ENCODE measurements at regions not wholly inside any gene's neighbourhood (a gene's known extent, or its start where the extent isn't known, plus 50 kb on each side); places are given as distances from the start of the nearest gene placed in this dataset.

GRCh38 chr6:14616656-14617055 lies 499.1 kb downstream of the CD83 start (continued):
- TF ChIP-seq, protein P1, sequence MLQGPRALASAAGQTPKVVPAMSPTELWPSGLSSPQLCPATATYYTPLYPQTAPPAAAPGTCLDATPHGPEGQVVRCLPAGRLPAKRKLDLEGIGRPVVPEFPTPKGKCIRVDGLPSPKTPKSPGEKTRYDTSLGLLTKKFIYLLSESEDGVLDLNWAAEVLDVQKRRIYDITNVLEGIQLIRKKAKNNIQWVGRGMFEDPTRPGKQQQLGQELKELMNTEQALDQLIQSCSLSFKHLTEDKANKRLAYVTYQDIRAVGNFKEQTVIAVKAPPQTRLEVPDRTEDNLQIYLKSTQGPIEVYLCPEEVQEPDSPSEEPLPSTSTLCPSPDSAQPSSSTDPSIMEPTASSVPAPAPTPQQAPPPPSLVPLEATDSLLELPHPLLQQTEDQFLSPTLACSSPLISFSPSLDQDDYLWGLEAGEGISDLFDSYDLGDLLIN (CRISPR knock-in tag; IDR thresholded peaks at IDR 0.05; ENCODE audit: borderline replicate concordance) = no peak
- TF ChIP-seq SAFB2 (CRISPR knock-in tag; IDR thresholded peaks at IDR 0.05; ENCODE audit: borderline replicate concordance, low read depth) (no peak), ZNF720 (CRISPR knock-in tag; IDR thresholded peaks at IDR 0.05) (no peak), ZNF709 (CRISPR knock-in tag; IDR thresholded peaks at IDR 0.05) (no peak)

DNA sequence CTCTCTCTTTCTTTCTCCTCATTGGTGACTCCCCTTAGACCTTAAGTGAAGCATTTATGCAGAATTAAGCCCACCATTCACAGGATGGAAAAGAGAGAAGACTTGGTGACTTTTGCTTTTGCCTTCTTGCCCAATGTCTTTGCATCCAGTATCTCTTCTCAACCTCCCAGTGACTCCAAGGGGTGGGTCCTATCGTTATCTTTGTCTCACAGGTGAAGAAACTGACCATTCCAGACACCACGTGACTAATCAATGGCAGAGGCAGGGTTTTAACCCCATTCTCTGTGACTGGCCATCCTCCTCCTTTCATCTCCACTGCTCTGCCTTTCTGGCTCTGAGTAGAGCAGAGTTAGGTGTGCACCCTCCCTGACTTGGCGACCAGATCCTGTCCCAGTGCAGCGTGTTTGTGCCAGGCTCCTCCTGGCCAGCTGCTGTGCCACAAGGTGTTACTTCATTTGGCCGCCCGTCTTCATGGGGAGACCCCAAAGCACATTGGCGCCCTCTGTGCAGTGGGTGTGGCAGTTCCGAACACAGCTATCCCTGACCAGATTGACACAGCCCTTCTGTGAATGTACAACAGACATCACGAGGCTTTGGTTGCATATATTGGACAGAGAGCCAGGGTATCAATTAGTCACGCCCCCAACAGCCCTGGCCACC lies 501.3 kb downstream of the CD83 start:
- no TSS peak for BruUV-seq (replicated peaks)
- in situ Hi-C loops (cut with HindIII; ENCODE audit: extremely low pct_ligation_motif_present, low pct_unique_long_range_greater_than_20kb) = no loop called here
- TF ChIP-seq ZNF280D (CRISPR knock-in tag; IDR thresholded peaks at IDR 0.05) (no peak), CERS6 (CRISPR knock-in tag; IDR thresholded peaks at IDR 0.05) (no peak), ZNF547 (CRISPR knock-in tag; IDR thresholded peaks at IDR 0.05) (no peak)
- TF ChIP-seq, protein P2, sequence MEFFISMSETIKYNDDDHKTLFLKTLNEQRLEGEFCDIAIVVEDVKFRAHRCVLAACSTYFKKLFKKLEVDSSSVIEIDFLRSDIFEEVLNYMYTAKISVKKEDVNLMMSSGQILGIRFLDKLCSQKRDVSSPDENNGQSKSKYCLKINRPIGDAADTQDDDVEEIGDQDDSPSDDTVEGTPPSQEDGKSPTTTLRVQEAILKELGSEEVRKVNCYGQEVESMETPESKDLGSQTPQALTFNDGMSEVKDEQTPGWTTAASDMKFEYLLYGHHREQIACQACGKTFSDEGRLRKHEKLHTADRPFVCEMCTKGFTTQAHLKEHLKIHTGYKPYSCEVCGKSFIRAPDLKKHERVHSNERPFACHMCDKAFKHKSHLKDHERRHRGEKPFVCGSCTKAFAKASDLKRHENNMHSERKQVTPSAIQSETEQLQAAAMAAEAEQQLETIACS (CRISPR knock-in tag; IDR thresholded peaks at IDR 0.05) = no peak
- TF ChIP-seq, protein P3, sequence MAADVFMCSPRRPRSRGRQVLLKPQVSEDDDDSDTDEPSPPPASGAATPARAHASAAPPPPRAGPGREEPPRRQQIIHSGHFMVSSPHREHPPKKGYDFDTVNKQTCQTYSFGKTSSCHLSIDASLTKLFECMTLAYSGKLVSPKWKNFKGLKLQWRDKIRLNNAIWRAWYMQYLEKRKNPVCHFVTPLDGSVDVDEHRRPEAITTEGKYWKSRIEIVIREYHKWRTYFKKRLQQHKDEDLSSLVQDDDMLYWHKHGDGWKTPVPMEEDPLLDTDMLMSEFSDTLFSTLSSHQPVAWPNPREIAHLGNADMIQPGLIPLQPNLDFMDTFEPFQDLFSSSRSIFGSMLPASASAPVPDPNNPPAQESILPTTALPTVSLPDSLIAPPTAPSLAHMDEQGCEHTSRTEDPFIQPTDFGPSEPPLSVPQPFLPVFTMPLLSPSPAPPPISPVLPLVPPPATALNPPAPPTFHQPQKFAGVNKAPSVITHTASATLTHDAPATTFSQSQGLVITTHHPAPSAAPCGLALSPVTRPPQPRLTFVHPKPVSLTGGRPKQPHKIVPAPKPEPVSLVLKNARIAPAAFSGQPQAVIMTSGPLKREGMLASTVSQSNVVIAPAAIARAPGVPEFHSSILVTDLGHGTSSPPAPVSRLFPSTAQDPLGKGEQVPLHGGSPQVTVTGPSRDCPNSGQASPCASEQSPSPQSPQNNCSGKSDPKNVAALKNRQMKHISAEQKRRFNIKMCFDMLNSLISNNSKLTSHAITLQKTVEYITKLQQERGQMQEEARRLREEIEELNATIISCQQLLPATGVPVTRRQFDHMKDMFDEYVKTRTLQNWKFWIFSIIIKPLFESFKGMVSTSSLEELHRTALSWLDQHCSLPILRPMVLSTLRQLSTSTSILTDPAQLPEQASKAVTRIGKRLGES (CRISPR knock-in tag; IDR thresholded peaks at IDR 0.05; ENCODE audit: borderline replicate concordance) = no peak

More for the DNA sequence above, 501.3 kb downstream of the CD83 start:
- no peaks in the 10 kb centered on the region for H3K36me3 ChIP-seq (replicated peaks in 1 of 2; ENCODE audit: control insufficient read depth in 1 of 2, insufficient read depth in 2 of 2, low read length in 2 of 2)
- peaks cover 0 to 4% of the 10 kb centered on the region in 2 experiments; a peak in 1 of 5 replicates for H3K27me3 ChIP-seq (ENCODE audit: control insufficient read depth in 1 of 2, insufficient read depth in 2 of 2, low read length in 2 of 2)
- DNase-seq (ENCODE audit: low spot score) (no peak), FAIRE-seq (no peak), ATAC-seq (no peak)
- H4K20me1 ChIP-seq (ENCODE audit: insufficient read depth, low read length) = no peaks in the 10 kb centered on the region
- peaks cover 38% of the 10 kb centered on the region for H3K4me1 ChIP-seq (ENCODE audit: insufficient read depth, low read length)
- H3K27ac ChIP-seq (ENCODE audit: extremely low read length, insufficient read depth, low read length) = no peak overlapping the region
- no peak overlapping the region for H3K4me2 ChIP-seq (ENCODE audit: low read depth, low read length)
- intact Hi-C loops (cut with micrococcal nuclease; ENCODE audit: unreplicated experiment) = no loop called here
- H3K79me2 ChIP-seq (ENCODE audit: insufficient read depth, low read length) = no peaks in the 10 kb centered on the region
- ChIA-PET CTCF (ENCODE audit: low intra/inter-chr PET ratio, low total read pairs) (no interaction called here), POLR2A (no interaction called here)
- H3K9ac ChIP-seq (ENCODE audit: insufficient read depth, low read depth, low read length) = no peak overlapping the region
- no peak overlapping the region for H2AFZ ChIP-seq (ENCODE audit: low read length)
- H3K4me3 ChIP-seq (replicated peaks in 1 of 3; ENCODE audit: insufficient read depth in 1 of 3, low read depth in 2 of 3, low read length in 3 of 3) = no peak overlapping the region
- H3K9me3 ChIP-seq (ENCODE audit: low read length) = peaks cover 10% of the 10 kb centered on the region; the same call in 1 of the 2 replicates
- 48% methylated on average over 7 of the region's 10 CpGs for WGBS (ENCODE audit: low lambda C conversion rate)

Data from HepG2 (cell line).